Epithelial cell of proximal tubule (primary cell): ENCODE measurements at regions not wholly inside any gene's neighbourhood (a gene's known extent, or its start where the extent isn't known, plus 50 kb on each side); places are given as distances from the start of the nearest gene placed in this dataset.

Experiments used
- DNase-seq: peaks from one replicate; pipeline ENCODE4 v3.0.0-alpha.2; 2011; ENCODE audit warnings: low read depth
- H3K4me3 ChIP-seq: 2 replicates; pipeline ENCODE4 v1.5.1; 2011; ENCODE audit warnings: low read depth, mild to moderate bottlenecking, low read length
- CTCF ChIP-seq: conservative IDR thresholded peaks from 2 replicates; pipeline ENCODE4 v1.5.1; 2012; ENCODE audit warnings: low read depth, mild to moderate bottlenecking, low read length

- H3K4me3 ChIP-seq: no peak overlapping the region
- no peak for DNase-seq
- no peak for TF ChIP-seq CTCF
These were observed 477.6 kb downstream of the SOX6 start for GRCh38 chr11:15878756-15879155.

- H3K4me3 ChIP-seq: no peak overlapping the region
- no peak for DNase-seq
- no peak for TF ChIP-seq CTCF
These were observed 476.1 kb downstream of the SOX6 start for GRCh38 chr11:15880291-15880690.

- DNase-seq: no peak
- no peak for TF ChIP-seq CTCF
- no peak overlapping the region for H3K4me3 ChIP-seq
These were observed 473.4 kb downstream of the SOX6 start for GRCh38 chr11:15882876-15883454.

GRCh38 chr11:15883455-15883920 lies 472.9 kb downstream of the SOX6 start:
- no peak for TF ChIP-seq CTCF
- DNase-seq: no peak

GRCh38 chr11:15884141-15884540 lies 472.2 kb downstream of the SOX6 start:
- no peak for DNase-seq
- TF ChIP-seq CTCF: no peak
- no peak overlapping the region for H3K4me3 ChIP-seq

More at GRCh38 chr11:15883455-15883920, 472.9 kb downstream of the SOX6 start:
- no peak overlapping the region for H3K4me3 ChIP-seq

- TF ChIP-seq CTCF: no peak
- no peak overlapping the region for H3K4me3 ChIP-seq
- DNase-seq: no peak
These were observed 471.4 kb downstream of the SOX6 start for GRCh38 chr11:15884777-15885540.
